NCI-H1105 treated with DMSO at 0.1 percent for 48 hours (cell line): ENCODE measurements at regions not wholly inside any gene's neighbourhood (a gene's known extent, or its start where the extent isn't known, plus 50 kb on each side); places are given as distances from the start of the nearest gene placed in this dataset.

Experiments used
- DNase-seq: peaks from one replicate; lab custom pipeline; 2025; lab: John Stamatoyannopoulos, UW

DNA sequence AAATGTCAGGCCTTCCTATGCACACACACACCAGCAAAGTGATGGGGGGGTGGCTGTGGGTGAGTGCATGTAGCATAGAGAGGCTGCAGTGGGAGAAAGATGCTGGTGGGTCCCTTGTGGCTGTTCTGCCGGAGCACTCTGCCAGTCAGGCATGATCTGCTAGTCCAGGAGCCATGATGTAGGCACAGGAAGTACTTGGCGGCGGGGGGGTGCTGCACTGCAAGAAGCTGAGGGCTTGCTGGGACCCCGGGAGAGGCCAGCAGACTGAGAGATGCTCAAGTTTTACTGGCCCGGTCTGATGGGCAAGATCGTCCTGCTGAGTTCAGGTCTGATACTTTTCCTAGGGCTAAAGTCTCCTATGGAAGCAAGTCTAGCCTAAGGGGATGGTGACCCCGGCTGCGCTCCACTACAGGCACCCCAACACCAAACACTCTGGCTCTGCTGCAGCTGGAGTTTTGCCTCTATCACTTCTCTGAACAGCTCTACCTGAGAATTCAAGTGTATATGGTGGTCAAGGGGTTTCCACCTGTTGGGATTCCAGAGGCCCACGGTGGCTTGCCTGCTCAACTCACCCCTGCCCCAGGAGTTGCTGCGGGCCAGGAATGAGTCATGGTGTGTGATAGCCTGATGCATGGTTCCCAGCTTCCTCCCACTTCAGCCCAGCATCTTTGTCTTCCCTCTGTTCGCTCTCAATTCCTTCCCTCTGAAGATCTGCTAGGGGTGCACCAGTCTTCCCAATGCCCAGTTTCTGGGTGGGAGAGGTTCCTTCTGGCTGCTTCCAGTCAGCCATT lies 971.8 kb upstream of the ADGRB3 start:
- DNase-seq, result no peak

DNA sequence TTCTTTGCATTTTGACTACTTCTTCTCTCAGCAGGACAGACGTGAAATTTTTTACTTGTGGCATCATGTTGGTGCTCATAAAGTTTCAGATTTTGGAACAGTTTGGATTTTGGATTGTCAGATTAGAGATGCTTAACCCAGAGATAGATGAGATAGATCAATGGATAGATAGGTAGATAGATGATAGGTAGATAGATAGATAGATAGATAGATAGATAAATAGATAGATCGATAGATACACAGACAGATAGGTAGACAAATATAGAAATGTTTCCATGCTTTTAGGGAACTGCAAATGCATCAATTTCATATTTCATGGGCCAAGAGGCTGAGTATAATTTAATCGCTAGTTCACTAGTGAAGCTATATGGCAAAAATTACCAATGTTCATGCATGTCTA lies 981.5 kb upstream of the ADGRB3 start:
- no peak for DNase-seq

GRCh38 chr6:67646550-67646949 lies 988.5 kb upstream of the ADGRB3 start:
- DNase-seq, result no peak

GRCh38 chr6:67643281-67643680 lies 991.8 kb upstream of the ADGRB3 start:
- no peak for DNase-seq

GRCh38 chr6:67642582-67642981 lies 992.5 kb upstream of the ADGRB3 start:
- no peak for DNase-seq

DNA sequence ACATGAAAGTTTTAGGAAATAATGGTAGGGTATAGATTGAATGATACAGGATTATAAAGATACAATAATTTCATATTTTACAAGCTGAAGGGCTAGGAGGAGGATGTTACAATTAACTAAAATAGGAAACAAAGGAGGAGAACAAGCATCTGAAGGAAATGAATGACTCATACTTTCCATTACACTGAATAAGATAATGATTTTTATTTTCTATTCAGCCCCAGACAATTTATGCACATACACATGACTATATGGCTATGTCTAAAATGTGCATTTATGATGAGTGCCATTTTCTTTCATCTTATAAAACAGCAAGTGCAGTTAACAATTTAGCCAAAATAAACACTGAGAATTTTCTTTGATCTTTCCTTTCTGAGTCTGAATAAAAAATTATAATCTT lies 994.6 kb upstream of the ADGRB3 start:
- peak; percentile 6 for DNase-seq

DNA sequence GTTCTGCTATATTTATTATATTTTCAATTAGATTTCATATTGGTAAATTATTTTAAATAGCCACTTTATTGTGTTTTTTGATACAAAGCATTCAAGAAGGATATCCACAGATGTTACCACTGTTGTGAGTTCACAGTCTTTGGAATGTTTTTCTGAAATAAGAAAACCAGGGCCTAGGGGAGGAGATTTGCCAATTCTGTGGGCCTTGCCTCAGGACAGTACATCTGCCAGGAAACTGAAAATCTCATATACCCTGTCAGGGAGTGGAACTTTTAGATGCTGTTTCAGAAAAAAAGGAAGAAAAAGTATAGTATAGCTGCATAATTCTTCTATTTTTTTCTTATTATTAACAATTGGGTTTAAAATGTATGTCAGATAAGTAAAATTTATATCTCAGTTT lies 995.9 kb upstream of the ADGRB3 start:
- no peak for DNase-seq

DNA sequence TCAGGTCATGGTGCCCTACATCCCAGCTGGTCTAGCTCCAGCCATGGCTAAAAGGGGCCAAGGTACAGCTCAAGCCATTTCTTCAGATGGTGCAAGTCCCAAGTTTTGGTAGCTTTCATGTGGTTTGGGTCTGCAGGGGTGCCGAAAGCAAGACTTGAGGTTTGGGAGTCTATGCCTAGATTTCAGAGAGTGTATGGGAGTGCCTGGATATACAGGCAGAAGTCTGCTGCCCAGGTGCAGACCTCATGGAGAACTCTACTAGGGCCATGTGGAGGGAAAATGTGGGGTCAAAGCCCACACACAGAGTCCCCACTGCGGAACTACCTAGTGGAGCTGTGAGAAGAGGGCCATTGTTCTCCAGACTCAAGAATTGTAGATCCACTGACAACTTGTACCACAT lies 1000.9 kb upstream of the ADGRB3 start:
- no peak for DNase-seq

GRCh38 chr6:67633058-67633457 lies 1002.0 kb upstream of the ADGRB3 start:
- no peak for DNase-seq

DNA sequence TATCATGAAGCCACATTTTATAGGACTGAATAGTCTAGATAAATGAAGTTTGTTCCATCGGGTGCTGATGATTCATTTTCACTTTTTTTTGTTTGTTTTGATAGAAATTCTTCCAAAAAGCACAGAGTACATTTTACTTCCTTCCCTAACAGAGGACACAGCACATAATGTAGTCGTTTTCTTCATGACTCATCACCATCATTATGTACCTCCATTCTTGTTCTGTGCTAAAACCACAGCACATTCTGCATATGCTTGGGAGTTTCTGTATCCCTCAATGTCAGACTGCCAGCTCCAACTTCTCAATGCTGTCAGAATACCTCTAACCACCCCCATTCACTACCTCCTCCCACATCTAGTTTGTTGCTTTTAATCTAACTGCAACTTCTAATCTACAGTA lies 1004.9 kb upstream of the ADGRB3 start:
- DNase-seq, result no peak

GRCh38 chr6:67629258-67629657 lies 1005.8 kb upstream of the ADGRB3 start:
- no peak for DNase-seq

DNA sequence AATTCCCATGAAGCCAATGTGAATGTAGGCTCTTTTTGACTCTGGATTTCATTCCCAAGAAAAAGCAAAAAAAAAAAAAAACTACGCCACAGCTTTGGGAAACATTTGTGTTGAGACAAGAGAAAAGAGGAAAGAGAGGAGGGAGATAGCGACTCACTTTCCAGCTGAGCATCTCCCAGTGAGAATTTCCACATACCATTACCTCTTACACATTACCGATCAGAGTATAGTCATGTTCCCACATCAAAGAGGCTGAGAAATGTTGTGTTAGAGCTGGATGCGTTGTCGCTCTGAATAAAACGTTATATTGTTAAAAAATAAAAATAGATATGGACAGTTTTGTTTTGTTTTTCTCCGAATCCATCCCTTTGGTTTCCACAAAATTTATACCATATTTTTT lies 1019.3 kb upstream of the ADGRB3 start:
- no peak for DNase-seq

- DNase-seq, result peak; percentile 71
Measured at GRCh38 chr6:67608099-67608749, 1026.9 kb upstream of the ADGRB3 start.

DNA sequence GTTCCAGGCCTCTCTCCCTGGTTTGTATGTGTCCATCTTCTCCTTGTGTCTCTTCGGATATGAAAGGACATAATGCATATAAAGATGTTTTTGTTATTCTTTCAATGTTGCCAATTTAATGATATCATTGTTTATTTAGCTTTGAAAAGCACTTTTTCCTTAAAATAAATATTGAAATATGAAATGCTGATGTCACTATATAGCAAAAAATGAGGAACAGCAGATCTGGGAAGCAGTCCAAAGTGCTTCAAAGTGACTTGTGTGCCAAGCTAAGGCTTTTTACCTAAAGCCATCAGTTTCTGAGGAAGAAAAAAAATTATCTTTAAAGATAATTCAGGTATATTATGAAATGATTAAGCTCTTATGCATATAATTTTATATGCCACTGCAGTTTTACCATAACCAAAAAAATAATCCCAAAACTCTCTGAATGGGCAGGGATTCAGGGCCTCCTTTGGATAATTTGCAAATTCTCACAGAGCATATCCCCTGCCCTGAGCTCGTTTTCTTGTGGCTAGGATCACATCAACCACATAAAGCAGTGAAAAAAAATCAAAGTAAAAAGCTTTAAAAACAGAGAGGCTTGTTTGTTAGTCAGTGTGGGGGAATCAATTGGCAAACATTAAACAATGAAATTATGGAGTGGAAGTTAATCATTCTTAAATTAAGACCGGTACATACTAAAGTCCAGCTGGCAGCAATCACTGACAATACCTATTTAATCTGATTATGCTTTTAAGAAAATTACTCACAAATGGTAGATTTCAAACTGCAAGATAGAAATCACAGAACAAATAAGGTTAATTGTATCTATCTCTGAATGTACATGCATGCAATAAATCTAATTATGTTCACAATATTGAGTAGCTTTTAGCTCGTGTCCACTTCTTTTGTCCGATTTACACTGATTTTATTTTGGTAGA lies 1027.9 kb upstream of the ADGRB3 start:
- DNase-seq, result peak; percentile 98

- DNase-seq, result peak; percentile 6
Measured at GRCh38 chr6:67594366-67594765, 1040.7 kb upstream of the ADGRB3 start.

GRCh38 chr6:67593247-67593646 lies 1041.8 kb upstream of the ADGRB3 start:
- no peak for DNase-seq

DNA sequence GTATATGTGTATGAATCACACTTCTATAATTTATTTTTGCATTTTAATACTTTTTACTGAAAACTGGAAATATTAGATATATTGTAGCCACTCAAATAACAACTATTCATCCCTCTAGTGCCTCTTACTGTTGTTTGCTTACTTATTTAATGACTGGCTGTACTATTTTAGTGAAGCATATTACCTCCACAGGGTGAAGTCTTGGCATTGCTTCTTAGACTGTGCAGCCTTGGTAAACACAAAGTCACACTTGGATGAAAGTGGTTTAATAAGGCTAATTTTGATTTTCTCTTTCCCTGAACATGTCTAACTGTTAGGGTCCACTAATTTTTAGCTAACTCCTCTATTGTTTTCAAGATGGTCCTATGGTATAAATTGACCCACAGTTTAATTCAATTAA lies 1043.2 kb upstream of the ADGRB3 start:
- DNase-seq, result peak; percentile 15

DNA sequence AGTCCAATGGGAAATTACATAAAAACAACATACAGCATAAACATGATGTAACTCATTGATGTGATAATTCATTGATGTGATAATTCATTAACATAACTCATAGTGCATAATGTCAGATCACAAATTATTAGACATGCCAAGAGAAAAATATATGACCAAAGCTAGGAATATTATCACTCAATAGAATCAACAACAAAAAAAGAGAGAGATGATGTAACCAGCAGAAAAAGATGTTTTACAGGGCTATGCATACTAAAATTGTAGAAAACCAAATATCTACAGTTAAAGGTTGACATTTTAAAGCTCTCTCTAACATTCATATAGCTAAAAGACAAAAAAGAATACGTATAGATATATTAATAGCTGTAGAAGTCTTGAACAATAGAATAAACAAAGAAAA lies 1067.2 kb upstream of the ADGRB3 start:
- no peak for DNase-seq

- no peak for DNase-seq
Measured at GRCh38 chr6:67563671-67564070, 1071.4 kb upstream of the ADGRB3 start.

DNA sequence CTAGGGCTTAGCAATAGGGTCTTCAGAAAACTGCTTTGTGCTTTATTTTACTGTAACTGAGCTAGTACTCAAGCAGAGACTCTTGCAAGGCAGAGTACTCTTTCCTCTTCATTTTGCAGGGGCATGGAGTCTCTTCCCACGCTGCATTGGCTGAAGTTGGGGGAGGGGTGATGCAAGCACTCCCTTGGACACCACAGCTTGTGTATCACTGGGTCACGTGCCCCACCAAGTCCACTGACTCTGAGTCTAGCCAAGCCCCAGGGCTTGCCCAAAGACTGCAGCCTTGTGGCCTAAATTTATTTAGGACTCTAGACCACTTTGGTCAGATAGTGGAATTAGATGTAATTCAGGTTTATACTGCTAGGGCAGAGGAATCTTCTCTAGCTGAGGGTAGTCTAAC lies 1075.0 kb upstream of the ADGRB3 start:
- DNase-seq, result no peak

GRCh38 chr6:67558985-67559384 lies 1076.1 kb upstream of the ADGRB3 start:
- DNase-seq, result no peak

DNA sequence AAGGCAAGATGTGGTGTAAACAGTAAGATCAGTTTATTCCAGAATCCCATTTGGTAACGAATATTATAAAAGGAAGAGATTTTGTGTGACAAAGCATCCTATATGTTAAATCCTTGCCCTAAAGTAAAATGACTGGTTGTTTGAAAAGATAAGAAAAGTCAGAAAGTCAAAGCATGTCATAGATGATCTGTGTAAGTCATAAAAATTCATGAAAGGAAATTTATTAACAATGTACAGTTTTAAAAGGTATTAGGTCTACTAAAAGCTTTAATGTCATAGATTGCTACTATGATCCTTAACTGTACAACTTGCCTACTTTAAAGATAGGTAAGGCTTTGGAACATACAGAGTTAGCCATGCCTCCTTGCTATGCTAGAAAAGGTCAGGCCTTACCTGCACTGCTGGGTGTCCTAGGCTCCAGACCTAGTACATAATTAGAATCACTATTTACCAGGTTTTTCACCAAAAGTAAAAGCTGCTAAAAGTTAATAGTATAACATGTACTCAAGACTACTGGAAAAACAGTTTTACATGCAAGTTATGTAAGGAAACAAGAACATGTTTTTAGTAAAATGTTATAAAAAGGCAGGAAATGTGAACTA lies 1090.1 kb upstream of the ADGRB3 start:
- DNase-seq, result no peak
